ENCODE measurements at regions not wholly inside any gene's neighbourhood (a gene's known extent, or its start where the extent isn't known, plus 50 kb on each side); places are given as distances from the start of the nearest gene placed in this dataset.

GRCh38 chr4:26003056-26003455, 89.0 kb downstream of the SMIM20 start:
- no peak for DNase-seq (ENCODE audit: low read depth, low spot score)
- intact Hi-C loops (cut with micrococcal nuclease; ENCODE audit: unreplicated experiment) = no loop called here
- no peak overlapping the region for H3K27ac ChIP-seq (ENCODE audit: low read length)
- in situ Hi-C loops (cut with HindIII; ENCODE audit: low pct_unique_long_range_greater_than_20kb, low sequenced_read_pairs) = no loop called here
- H3K4me1 ChIP-seq (ENCODE audit: control insufficient read depth, insufficient read depth, low read length) = no peaks in the 10 kb centered on the region
- no TSS peak for BruUV-seq (replicated peaks)
- no peaks in the 10 kb centered on the region for H3K9me3 ChIP-seq (ENCODE audit: control insufficient read depth, insufficient read depth, low read depth, low read length)
- no peak for ATAC-seq
- TF ChIP-seq POLR2AphosphoS5 (IDR thresholded peaks at IDR 0.05; ENCODE audit: low read depth, low read length) = no peak
- H3K36me3 ChIP-seq (ENCODE audit: control insufficient read depth, insufficient read depth, low read length) = no peaks in the 10 kb centered on the region
- no peak overlapping the region for H3K4me3 ChIP-seq (ENCODE audit: low read depth in 2 of 2, low read length in 2 of 2)
- ChIA-PET CTCF (no interaction called here), POLR2A (no interaction called here)
- H3K27me3 ChIP-seq (ENCODE audit: control insufficient read depth, insufficient read depth, low read length) = no peaks in the 10 kb centered on the region

DNA sequence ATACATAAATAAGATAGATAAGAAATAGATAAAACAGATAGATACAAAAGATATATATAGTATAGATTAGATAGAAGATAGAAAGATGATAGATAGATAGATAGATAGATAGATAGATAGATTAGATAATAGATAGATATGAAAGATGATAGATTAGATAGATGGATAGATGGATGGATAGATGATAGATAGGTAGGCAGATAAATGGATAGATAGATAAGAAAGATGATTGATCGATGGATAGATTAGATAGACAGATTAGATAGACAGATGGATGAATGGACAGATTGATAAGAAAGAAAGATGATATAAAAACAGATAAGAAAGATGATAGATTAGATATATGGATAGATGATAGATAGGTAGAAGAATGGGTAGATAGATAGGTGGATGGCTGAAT, 90.3 kb downstream of the SMIM20 start:
- Histone ChIP-seq H3K4me1 (ENCODE audit: control insufficient read depth, insufficient read depth, low read length) (no peaks in the 10 kb centered on the region), H3K27ac (ENCODE audit: low read length) (no peak overlapping the region), H3K4me3 (ENCODE audit: low read depth in 2 of 2, low read length in 2 of 2) (no peak overlapping the region), H3K27me3 (ENCODE audit: control insufficient read depth, insufficient read depth, low read length) (no peaks in the 10 kb centered on the region), H3K36me3 (ENCODE audit: control insufficient read depth, insufficient read depth, low read length) (no peaks in the 10 kb centered on the region), H3K9me3 (ENCODE audit: control insufficient read depth, insufficient read depth, low read depth, low read length) (peaks cover 4% of the 10 kb centered on the region; the same call in 1 of the 2 replicates)
- CTCF ChIA-PET = no interaction called here
- ATAC-seq = no peak
- in situ Hi-C loops (cut with HindIII; ENCODE audit: low pct_unique_long_range_greater_than_20kb, low sequenced_read_pairs) (no loop called here), intact Hi-C loops (cut with micrococcal nuclease; ENCODE audit: unreplicated experiment) (no loop called here)
- no TSS peak for BruUV-seq (replicated peaks)
- no peak for DNase-seq (ENCODE audit: low read depth, low spot score)
- TF ChIP-seq TCF7L2 (IDR thresholded peaks at IDR 0.05; ENCODE audit: low read depth, low read length) = no peak
- POLR2A ChIA-PET = no interaction called here

- peaks cover 4% of the 10 kb centered on the region; the same call in 1 of the 2 replicates for H3K9me3 ChIP-seq (ENCODE audit: control insufficient read depth, insufficient read depth, low read depth, low read length)
- DNase-seq (ENCODE audit: low read depth, low spot score) = no peak
- in situ Hi-C loops (cut with HindIII; ENCODE audit: low pct_unique_long_range_greater_than_20kb, low sequenced_read_pairs) = no loop called here
- no peaks in the 10 kb centered on the region for H3K4me1 ChIP-seq (ENCODE audit: control insufficient read depth, insufficient read depth, low read length)
- no peaks in the 10 kb centered on the region for H3K27me3 ChIP-seq (ENCODE audit: control insufficient read depth, insufficient read depth, low read length)
- ChIA-PET POLR2A (no interaction called here), CTCF (no interaction called here)
- no peaks in the 10 kb centered on the region for H3K36me3 ChIP-seq (ENCODE audit: control insufficient read depth, insufficient read depth, low read length)
- H3K4me3 ChIP-seq (ENCODE audit: low read depth in 2 of 2, low read length in 2 of 2) = no peak overlapping the region
- ATAC-seq = no peak
- no TSS peak for BruUV-seq (replicated peaks)
- TF ChIP-seq REST (IDR thresholded peaks at IDR 0.05; ENCODE audit: insufficient read depth in 1 of 2, low read depth in 2 of 2, low read length in 1 of 2) (no peak), POLR2AphosphoS5 (IDR thresholded peaks at IDR 0.05; ENCODE audit: low read depth, low read length) (no peak), SIN3A (IDR thresholded peaks at IDR 0.05; ENCODE audit: borderline replicate concordance, insufficient read depth, low read depth, low read length) (no peak)
- TF ChIP-seq, protein P1, sequence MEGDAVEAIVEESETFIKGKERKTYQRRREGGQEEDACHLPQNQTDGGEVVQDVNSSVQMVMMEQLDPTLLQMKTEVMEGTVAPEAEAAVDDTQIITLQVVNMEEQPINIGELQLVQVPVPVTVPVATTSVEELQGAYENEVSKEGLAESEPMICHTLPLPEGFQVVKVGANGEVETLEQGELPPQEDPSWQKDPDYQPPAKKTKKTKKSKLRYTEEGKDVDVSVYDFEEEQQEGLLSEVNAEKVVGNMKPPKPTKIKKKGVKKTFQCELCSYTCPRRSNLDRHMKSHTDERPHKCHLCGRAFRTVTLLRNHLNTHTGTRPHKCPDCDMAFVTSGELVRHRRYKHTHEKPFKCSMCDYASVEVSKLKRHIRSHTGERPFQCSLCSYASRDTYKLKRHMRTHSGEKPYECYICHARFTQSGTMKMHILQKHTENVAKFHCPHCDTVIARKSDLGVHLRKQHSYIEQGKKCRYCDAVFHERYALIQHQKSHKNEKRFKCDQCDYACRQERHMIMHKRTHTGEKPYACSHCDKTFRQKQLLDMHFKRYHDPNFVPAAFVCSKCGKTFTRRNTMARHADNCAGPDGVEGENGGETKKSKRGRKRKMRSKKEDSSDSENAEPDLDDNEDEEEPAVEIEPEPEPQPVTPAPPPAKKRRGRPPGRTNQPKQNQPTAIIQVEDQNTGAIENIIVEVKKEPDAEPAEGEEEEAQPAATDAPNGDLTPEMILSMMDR (IDR thresholded peaks at IDR 0.05) = no peak
- H3K27ac ChIP-seq (ENCODE audit: low read length) = no peak overlapping the region
- intact Hi-C loops (cut with micrococcal nuclease; ENCODE audit: unreplicated experiment) = no loop called here
These were observed 91.7 kb downstream of the SMIM20 start for GRCh38 chr4:26005764-26006163.

All from Panc1 (cell line).